IMR-90 (cell line): ENCODE measurements at regions not wholly inside any gene's neighbourhood (a gene's known extent, or its start where the extent isn't known, plus 50 kb on each side); places are given as distances from the start of the nearest gene placed in this dataset.

Experiments used
- ATAC-seq: fragments of 200-7000 bp; cut with Tn5 transposase; 2 replicates; pipeline ENCODE4 v1.9.1; 2020; ENCODE audit warnings: low read depth, mild to moderate bottlenecking, moderate library complexity
- BruUV-seq: library from RNA; stranded (reverse); fragments of 400-500 nt; replicated peaks from 2 replicates; lab custom pipeline; 2021; lab: Mats Ljungman, UMichigan
- CTCF ChIA-PET: fragments of 300-600 bp; formaldehyde crosslinking; extraction: SDS; loops from one replicate; lab custom pipeline; 2021; ENCODE audit warnings: antibody characterized with exemption; lab: Yijun Ruan, JAX
- POLR2A ChIA-PET: fragments of 300-600 bp; sonication (Branson Sonifier 250); formaldehyde crosslinking; loops from one replicate; lab custom pipeline; 2022; ENCODE audit warnings: antibody characterized with exemption; ENCODE audit not compliant: unreplicated experiment; lab: Charles Lee
- DNase-seq: peaks from one replicate; pipeline ENCODE4 v3.0.0; 2013
- H2AFZ ChIP-seq: replicated peaks from 2 replicates; pipeline ENCODE3; 2013; ENCODE audit warnings: low read length, mild to moderate bottlenecking; ENCODE audit not compliant: poor library complexity
- H2AK5ac ChIP-seq: 2 replicates; pipeline ENCODE4 v1.6.1; 2013; ENCODE audit warnings: low read depth, low read length, inconsistent platforms
- H2AK9ac ChIP-seq: replicated peaks from 2 replicates; pipeline ENCODE3; 2013; ENCODE audit warnings: mild to moderate bottlenecking, low read depth, low read length, moderate library complexity; ENCODE audit not compliant: poor library complexity
- H2BK120ac ChIP-seq: 2 replicates; pipeline ENCODE4 v1.6.1; 2013; ENCODE audit warnings: low read depth, low read length, inconsistent platforms
- H2BK15ac ChIP-seq: 3 replicates; pipeline ENCODE4 v1.6.1; 2013; ENCODE audit warnings: low read depth, low read length, inconsistent platforms
- H2BK20ac ChIP-seq: 2 replicates; pipeline ENCODE4 v1.6.1; 2013; ENCODE audit warnings: low read depth, mild to moderate bottlenecking, inconsistent platforms, low read length, moderate library complexity
- H2BK5ac ChIP-seq: 2 replicates; pipeline ENCODE4 v1.6.1; 2013; ENCODE audit warnings: mild to moderate bottlenecking, low read depth, low read length, inconsistent platforms; ENCODE audit not compliant: poor library complexity, severe bottlenecking
- H3K14ac ChIP-seq: replicated peaks from 2 replicates; pipeline ENCODE4 v1.6.1; 2013; ENCODE audit warnings: low read depth, low read length, inconsistent platforms
- H3K18ac ChIP-seq: 2 replicates; pipeline ENCODE4 v1.6.1; 2013; ENCODE audit warnings: low read depth, low read length, control low read depth
- H3K23ac ChIP-seq: 2 replicates; pipeline ENCODE4 v1.6.1; 2013; ENCODE audit warnings: low read depth, low read length, inconsistent platforms
- H3K27ac ChIP-seq: 2 replicates; pipeline ENCODE4 v1.5.1; 2013; ENCODE audit warnings: mild to moderate bottlenecking, control low read depth, low read length; ENCODE audit not compliant: insufficient read depth
- H3K27me3 ChIP-seq: 2 replicates; pipeline ENCODE4 v1.6.1; 2013; ENCODE audit warnings: low read length; ENCODE audit not compliant: control insufficient read depth, insufficient read depth
- H3K36me3 ChIP-seq: 2 replicates; pipeline ENCODE4 v1.6.1; 2013; ENCODE audit warnings: low read length, mixed read lengths; ENCODE audit not compliant: control insufficient read depth, insufficient read depth
- H3K4ac ChIP-seq: 2 replicates; pipeline ENCODE4 v1.6.1; 2013; ENCODE audit warnings: low read depth, low read length, inconsistent platforms
- H3K4me1 ChIP-seq: 2 replicates; pipeline ENCODE4 v1.6.1; 2013; ENCODE audit warnings: low read length, mixed read lengths; ENCODE audit not compliant: control insufficient read depth, insufficient read depth
- H3K4me2 ChIP-seq: 2 replicates; pipeline ENCODE4 v1.6.1; 2013; ENCODE audit warnings: low read depth, mild to moderate bottlenecking, control low read depth, low read length, moderate library complexity
- H3K4me3 ChIP-seq: 2 replicates; pipeline ENCODE4 v1.5.1; 2013; ENCODE audit warnings: low read depth, mild to moderate bottlenecking, control low read depth, low read length, moderate library complexity; ENCODE audit not compliant: insufficient read depth
- H3K56ac ChIP-seq: 2 replicates; pipeline ENCODE4 v1.6.1; 2013; ENCODE audit warnings: low read length, inconsistent platforms; ENCODE audit not compliant: insufficient read depth; ENCODE audit errors: extremely low read depth
- H3K79me1 ChIP-seq, 2 experiments: 2 replicates each; pipeline ENCODE4 v1.6.1; 2013; ENCODE audit warnings: low read length in 2 of 2, inconsistent platforms in 1 of 2, low read depth in 1 of 2
- H3K9ac ChIP-seq: 2 replicates; pipeline ENCODE4 v1.6.1; 2013; ENCODE audit warnings: low read depth, low read length, control low read depth
- H3K9me1 ChIP-seq: 2 replicates; pipeline ENCODE4 v1.6.1; 2013; ENCODE audit warnings: low read length, inconsistent platforms; ENCODE audit not compliant: insufficient read depth
- H3K9me3 ChIP-seq: 2 replicates; pipeline ENCODE4 v1.6.1; 2013; ENCODE audit warnings: low read length; ENCODE audit not compliant: control insufficient read depth, insufficient read depth
- H4K20me1 ChIP-seq: 2 replicates; pipeline ENCODE4 v1.6.1; 2013; ENCODE audit warnings: low read length, inconsistent platforms; ENCODE audit not compliant: insufficient read depth
- H4K5ac ChIP-seq: 2 replicates; pipeline ENCODE4 v1.6.1; 2013; ENCODE audit warnings: mild to moderate bottlenecking, low read depth, low read length, control low read depth
- H4K8ac ChIP-seq, 2 experiments: 2 replicates each; pipeline ENCODE4 v1.6.1; 2013; ENCODE audit warnings: low read depth in 2 of 2, low read length in 2 of 2, control low read depth in 1 of 2, inconsistent platforms in 1 of 2
- H4K91ac ChIP-seq: 2 replicates; pipeline ENCODE4 v1.6.1; 2013; ENCODE audit warnings: low read depth, low read length, inconsistent platforms; ENCODE audit not compliant: insufficient read depth
- BHLHE40 ChIP-seq: fragments of 150-350 bp; IDR thresholded peaks from 2 replicates; pipeline ENCODE4 v1.6.1; 2016; ENCODE audit warnings: mild to moderate bottlenecking, low read depth, low read length
- CEBPB ChIP-seq: IDR thresholded peaks from 2 replicates; pipeline ENCODE4 v1.6.1; 2012; ENCODE audit warnings: low read depth, low read length, improper control_type of control experiment
- CHD1 ChIP-seq: IDR thresholded peaks from 2 replicates; pipeline ENCODE4 v1.6.1; 2012; ENCODE audit warnings: low read depth, low read length, improper control_type of control experiment
- CTCF ChIP-seq: conservative IDR thresholded peaks from 2 replicates; pipeline ENCODE4 v1.5.1; 2012; ENCODE audit warnings: mild to moderate bottlenecking, low read depth, low read length, improper control_type of control experiment
- FOS ChIP-seq: fragments of 150-350 bp; IDR thresholded peaks from 2 replicates; pipeline ENCODE4 v1.6.1; 2016; ENCODE audit warnings: low read depth, low read length
- MAFK ChIP-seq: IDR thresholded peaks from 2 replicates; pipeline ENCODE4 v1.6.1; 2012; ENCODE audit warnings: low read depth, low read length, improper control_type of control experiment
- MAZ ChIP-seq: IDR thresholded peaks from 2 replicates; pipeline ENCODE4 v1.6.1; 2012; ENCODE audit warnings: low read depth, mild to moderate bottlenecking, low read length, improper control_type of control experiment, moderate library complexity, borderline replicate concordance
- MXI1 ChIP-seq: IDR thresholded peaks from 2 replicates; pipeline ENCODE4 v1.6.1; 2012; ENCODE audit warnings: low read depth, mild to moderate bottlenecking, low read length, moderate library complexity, borderline replicate concordance
- NFE2L2 ChIP-seq: fragments of 150-350 bp; IDR thresholded peaks from 2 replicates; pipeline ENCODE4 v1.6.1; 2016; ENCODE audit warnings: low read depth, mild to moderate bottlenecking, low read length
- POLR2A ChIP-seq: IDR thresholded peaks from 2 replicates; pipeline ENCODE4 v1.6.1; 2012; ENCODE audit warnings: mild to moderate bottlenecking, low read depth, low read length
- RAD21 ChIP-seq: IDR thresholded peaks from 2 replicates; pipeline ENCODE4 v1.6.1; 2012; ENCODE audit warnings: low read length, improper control_type of control experiment
- RCOR1 ChIP-seq: IDR thresholded peaks from 2 replicates; pipeline ENCODE4 v1.6.1; 2012; ENCODE audit warnings: mild to moderate bottlenecking, low read length, improper control_type of control experiment; ENCODE audit not compliant: insufficient replicate concordance
- RFX5 ChIP-seq: IDR thresholded peaks from 2 replicates; pipeline ENCODE4 v1.8.0; 2012; ENCODE audit warnings: low read depth, mild to moderate bottlenecking, low read length, moderate library complexity
- SMC3 ChIP-seq: fragments of 150-350 bp; IDR thresholded peaks from 2 replicates; pipeline ENCODE4 v1.6.1; 2016; ENCODE audit warnings: low read depth, mild to moderate bottlenecking, antibody characterized with exemption, low read length, moderate library complexity
- USF2 ChIP-seq: fragments of 150-350 bp; IDR thresholded peaks from 2 replicates; pipeline ENCODE4 v1.6.1; 2017; ENCODE audit warnings: mild to moderate bottlenecking, antibody characterized with exemption, low read length, low read depth
- WGBS, 2 experiments: methylation state at CpG; one replicate each; pipeline versions ENCODE4 v1.1.5 to v1.1.7; 2013; ENCODE audit warnings: missing lambda C conversion rate in 2 of 2; ENCODE audit not compliant: insufficient read length in 1 of 2; ENCODE audit errors: extremely low coverage in 2 of 2; 5-methylcytosine and 5-hydroxymethylcytosine counted together
- dilution Hi-C: fragments of 300-500 bp; cut with HindIII; formaldehyde crosslinking; loops from one replicate; pipeline ENCODE4 v1.14.3; 2018; ENCODE audit warnings: low sequenced_read_pairs; ENCODE audit not compliant: unreplicated experiment
- in situ Hi-C: fragments of 300-500 bp; cut with MboI; formaldehyde crosslinking; loops from 3 replicates; pipeline ENCODE4 v1.14.3; 2019; ENCODE audit warnings: low sequenced_read_pairs, inconsistent platforms, mixed read lengths
- intact Hi-C: fragments of 100-400 bp; cut with micrococcal nuclease; formaldehyde crosslinking; loops from 2 replicates; pipeline ENCODE4 v1.10.0; 2022
- TF ChIP-seq, protein P1 (sequence below): fragments of 150-350 bp; IDR thresholded peaks from 2 replicates; pipeline ENCODE4 v1.6.1; 2016; ENCODE audit warnings: low read depth, mild to moderate bottlenecking, low read length, moderate library complexity, borderline replicate concordance

DNA sequence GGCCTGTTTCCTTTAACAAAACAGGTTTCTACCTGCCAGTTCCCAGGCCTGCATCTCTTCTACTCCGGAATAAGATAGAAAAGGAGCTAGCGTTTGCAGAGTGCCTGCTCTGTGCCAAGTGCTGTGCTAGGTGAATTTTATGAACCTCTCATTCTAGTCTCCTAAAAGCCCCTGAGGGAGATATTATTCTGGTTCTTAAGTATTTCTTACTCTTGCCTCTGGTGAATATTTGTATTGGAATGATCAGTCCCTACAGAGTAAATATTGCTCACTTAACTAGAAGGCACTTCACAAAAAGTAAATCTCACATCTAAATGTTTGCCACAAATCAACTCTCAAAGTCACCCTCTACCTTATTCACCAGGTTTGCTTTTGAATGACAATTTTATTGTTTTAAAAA is 227.1 kb downstream of the AUH start:
- in situ Hi-C loops, result no loop called here
- ATAC-seq, result no peak

More for the DNA sequence above, 227.1 kb downstream of the AUH start:
- Histone ChIP-seq H3K27ac (peak overlapping the region; percentile 9; the same call in 1 of the 2 replicates), H2BK15ac (peak overlapping the region; percentile 73; the same call in 2 of the 3 replicates), H3K4me1 (peaks cover 20% of the 10 kb centered on the region), H2AFZ (no peak overlapping the region), H3K18ac (peak overlapping the region; percentile 55; the same call in 1 of the 2 replicates), H3K9me3 (no peaks in the 10 kb centered on the region), H3K36me3 (no peaks in the 10 kb centered on the region), H4K8ac (peak overlapping the region; percentile 51 to 54; a peak in 2 of 4 replicates), H3K4ac (peak overlapping the region; percentile 82), H2BK5ac (peak overlapping the region; percentile 32), H3K9me1 (peaks cover 5% of the 10 kb centered on the region), H3K23ac (no peak overlapping the region), H3K4me2 (no peak overlapping the region), H2BK120ac (peak overlapping the region; percentile 78), H3K9ac (no peak overlapping the region), H4K91ac (peak overlapping the region; percentile 72), H2AK5ac (peak overlapping the region; percentile 74; the same call in 1 of the 2 replicates), H3K79me1 (peaks cover 0 to 15% of the 10 kb centered on the region in 2 experiments; a peak in 2 of 4 replicates), H2BK20ac (peak overlapping the region; percentile 87), H3K27me3 (no peaks in the 10 kb centered on the region), H3K56ac (no peak overlapping the region), H3K14ac (peak overlapping the region; percentile 64), H2AK9ac (no peak overlapping the region), H4K20me1 (no peaks in the 10 kb centered on the region), H4K5ac (peak overlapping the region; percentile 30; the same call in 1 of the 2 replicates), H3K4me3 (no peak overlapping the region)
- WGBS, 2 experiments, result no CpG with 5 or more reads among the region's 2 CpGs
- dilution Hi-C loops, result no loop called here
- no peak for TF ChIP-seq POLR2A
- TF ChIP-seq FOS, result no peak
- TF ChIP-seq CHD1, result no peak
- TF ChIP-seq NFE2L2, result no peak
- TF ChIP-seq CEBPB, result no peak
- TF ChIP-seq RFX5, result no peak
- TF ChIP-seq CTCF, result no peak
- no peak for TF ChIP-seq SMC3
- TF ChIP-seq RCOR1, result no peak
- TF ChIP-seq USF2, result no peak
- TF ChIP-seq BHLHE40, result no peak
- no peak for TF ChIP-seq RAD21
- no peak for TF ChIP-seq MXI1
- TF ChIP-seq MAZ, result no peak
- TF ChIP-seq, protein P1, sequence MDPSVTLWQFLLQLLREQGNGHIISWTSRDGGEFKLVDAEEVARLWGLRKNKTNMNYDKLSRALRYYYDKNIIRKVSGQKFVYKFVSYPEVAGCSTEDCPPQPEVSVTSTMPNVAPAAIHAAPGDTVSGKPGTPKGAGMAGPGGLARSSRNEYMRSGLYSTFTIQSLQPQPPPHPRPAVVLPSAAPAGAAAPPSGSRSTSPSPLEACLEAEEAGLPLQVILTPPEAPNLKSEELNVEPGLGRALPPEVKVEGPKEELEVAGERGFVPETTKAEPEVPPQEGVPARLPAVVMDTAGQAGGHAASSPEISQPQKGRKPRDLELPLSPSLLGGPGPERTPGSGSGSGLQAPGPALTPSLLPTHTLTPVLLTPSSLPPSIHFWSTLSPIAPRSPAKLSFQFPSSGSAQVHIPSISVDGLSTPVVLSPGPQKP, result no peak
- no peak for TF ChIP-seq MAFK
- ChIA-PET CTCF (no interaction called here), POLR2A (no interaction called here)
- DNase-seq, result no peak
- BruUV-seq, result no TSS peak
- intact Hi-C loops, result loop anchor here (5.0 kb wide), 1 partner anchor 58 kb away; no protein-coding TSS in a partner anchor
